HG02852 (cell line): ENCODE measurements at regions not wholly inside any gene's neighbourhood (a gene's known extent, or its start where the extent isn't known, plus 50 kb on each side); places are given as distances from the start of the nearest gene placed in this dataset.
"Not testable (repeated sequence)": the region's sequence is repeated elsewhere in the genome, so short reads cannot be mapped to it uniquely, and the experiment has no call there.

ENCODE experiments used
- ATAC-seq: cut with Tn5 transposase; IDR thresholded peaks from one replicate; pipeline ENCODE4 v1.9.1; 2021; ENCODE audit warnings: mild to moderate bottlenecking, moderate library complexity; ENCODE audit not compliant: unreplicated experiment

- ATAC-seq = no peak
These were observed 1044.1 kb upstream of the ZEB2 start for GRCh38 chr2:145563741-145564615.

- no peak for ATAC-seq
These were observed 1041.2 kb upstream of the ZEB2 start for GRCh38 chr2:145561152-145561551.

- no peak for ATAC-seq
These were observed 1038.9 kb upstream of the ZEB2 start for GRCh38 chr2:145558617-145559350.

GRCh38 chr2:145555360-145555759, 1035.4 kb upstream of the ZEB2 start:
- ATAC-seq = no peak

- no peak for ATAC-seq
These were observed 1031.8 kb upstream of the ZEB2 start for GRCh38 chr2:145551686-145552085.

GRCh38 chr2:145548479-145548878, 1028.6 kb upstream of the ZEB2 start:
- ATAC-seq = no peak

- no peak for ATAC-seq
These were observed 1027.7 kb upstream of the ZEB2 start for GRCh38 chr2:145547620-145548019.

- ATAC-seq = no peak
These were observed 1026.2 kb upstream of the ZEB2 start for GRCh38 chr2:145546091-145546490.

- ATAC-seq = no peak
These were observed 1023.9 kb upstream of the ZEB2 start for GRCh38 chr2:145543856-145544255.

- no peak for ATAC-seq
These were observed 1023.2 kb upstream of the ZEB2 start for GRCh38 chr2:145543155-145543554.

- ATAC-seq = no peak
These were observed 1021.1 kb upstream of the ZEB2 start for GRCh38 chr2:145541028-145541427.

- no peak for ATAC-seq
These were observed 1018.9 kb upstream of the ZEB2 start for GRCh38 chr2:145538661-145539350.

GRCh38 chr2:145530653-145531052, 1010.7 kb upstream of the ZEB2 start:
- no peak for ATAC-seq

- no peak for ATAC-seq
These were observed 1004.9 kb upstream of the ZEB2 start for GRCh38 chr2:145524836-145525235.

GRCh38 chr2:145524303-145524702, 1004.4 kb upstream of the ZEB2 start:
- ATAC-seq = no peak

GRCh38 chr2:145519254-145519653, 999.3 kb upstream of the ZEB2 start:
- not testable (repeated sequence) for ATAC-seq

GRCh38 chr2:145511946-145512345, 992.0 kb upstream of the ZEB2 start:
- no peak for ATAC-seq

- no peak for ATAC-seq
These were observed 983.6 kb upstream of the ZEB2 start for GRCh38 chr2:145503511-145503910.

- ATAC-seq = no peak
These were observed 982.0 kb upstream of the ZEB2 start for GRCh38 chr2:145501920-145502319.

GRCh38 chr2:145495590-145495989, 975.7 kb upstream of the ZEB2 start:
- no peak for ATAC-seq

GRCh38 chr2:145494441-145494840, 974.5 kb upstream of the ZEB2 start:
- no peak for ATAC-seq

- ATAC-seq = no peak
These were observed 968.7 kb upstream of the ZEB2 start for GRCh38 chr2:145488571-145488970.
